ENCODE measurements at regions not wholly inside any gene's neighbourhood (a gene's known extent, or its start where the extent isn't known, plus 50 kb on each side); places are given as distances from the start of the nearest gene placed in this dataset.
"Not testable (repeated sequence)": the region's sequence is repeated elsewhere in the genome, so short reads cannot be mapped to it uniquely, and the experiment has no call there.

DNA sequence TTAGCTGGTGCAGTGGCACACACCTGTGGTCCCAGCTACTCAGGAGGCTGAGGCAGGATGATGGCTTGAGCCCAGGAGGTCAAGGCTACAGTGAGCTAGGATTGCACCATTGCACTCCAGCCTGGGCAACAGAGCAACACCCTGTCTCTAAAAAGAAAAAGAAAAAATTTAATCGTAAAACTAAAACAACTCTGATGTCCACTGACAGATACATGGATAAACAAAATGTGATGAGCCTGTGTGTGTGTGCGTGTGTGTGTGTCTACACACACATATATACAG lies 99.6 kb downstream of the TPRA1 start:
- TF ChIP-seq CTCF, POLR2A (IDR thresholded peaks at IDR 0.05): not testable (repeated sequence)
